Mammary epithelial cell (primary cell): ENCODE measurements at regions not wholly inside any gene's neighbourhood (a gene's known extent, or its start where the extent isn't known, plus 50 kb on each side); places are given as distances from the start of the nearest gene placed in this dataset.
A peak's percentile ranks its signal among the peaks of the same experiment; 100 is the strongest.

Source experiments
- EZH2 ChIP-seq: IDR thresholded peaks from 2 replicates; pipeline ENCODE4 v1.6.1; 2012; ENCODE audit warnings: low read length, inconsistent platforms, borderline replicate concordance
- TF ChIP-seq, protein P1 (sequence below), 2 donors: IDR thresholded peaks in 1 of 2; conservative IDR thresholded peaks in 1 of 2; 2 replicates each; pipeline ENCODE4 v1.5.1; 2011 to 2012; ENCODE audit warnings: inconsistent platforms in 2 of 2, low read length in 2 of 2, mild to moderate bottlenecking in 2 of 2, control low read depth in 1 of 2, low read depth in 1 of 2; ENCODE audit not compliant: insufficient read depth in 1 of 2; ENCODE audit errors: extremely low read depth in 1 of 2

DNA sequence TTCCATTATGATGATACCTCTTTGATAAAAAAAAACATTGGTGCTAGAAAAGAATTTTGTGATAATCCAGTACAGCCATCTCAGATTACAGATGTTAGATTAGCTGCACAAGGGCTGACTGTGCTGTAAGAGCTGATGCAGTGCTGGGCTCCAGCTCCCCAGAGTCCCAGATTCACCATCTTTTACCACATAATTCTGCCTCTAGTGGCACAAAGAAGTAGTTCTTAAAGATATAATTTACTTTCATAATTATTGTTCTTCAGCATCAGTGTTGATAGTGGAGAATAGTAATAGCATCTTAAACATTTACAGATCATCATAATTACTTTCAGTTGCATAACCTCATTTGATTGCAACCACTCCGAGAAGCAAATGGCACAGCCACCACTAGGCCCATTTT, 262.1 kb downstream of the BRINP2 start:
- TF ChIP-seq, protein P1, sequence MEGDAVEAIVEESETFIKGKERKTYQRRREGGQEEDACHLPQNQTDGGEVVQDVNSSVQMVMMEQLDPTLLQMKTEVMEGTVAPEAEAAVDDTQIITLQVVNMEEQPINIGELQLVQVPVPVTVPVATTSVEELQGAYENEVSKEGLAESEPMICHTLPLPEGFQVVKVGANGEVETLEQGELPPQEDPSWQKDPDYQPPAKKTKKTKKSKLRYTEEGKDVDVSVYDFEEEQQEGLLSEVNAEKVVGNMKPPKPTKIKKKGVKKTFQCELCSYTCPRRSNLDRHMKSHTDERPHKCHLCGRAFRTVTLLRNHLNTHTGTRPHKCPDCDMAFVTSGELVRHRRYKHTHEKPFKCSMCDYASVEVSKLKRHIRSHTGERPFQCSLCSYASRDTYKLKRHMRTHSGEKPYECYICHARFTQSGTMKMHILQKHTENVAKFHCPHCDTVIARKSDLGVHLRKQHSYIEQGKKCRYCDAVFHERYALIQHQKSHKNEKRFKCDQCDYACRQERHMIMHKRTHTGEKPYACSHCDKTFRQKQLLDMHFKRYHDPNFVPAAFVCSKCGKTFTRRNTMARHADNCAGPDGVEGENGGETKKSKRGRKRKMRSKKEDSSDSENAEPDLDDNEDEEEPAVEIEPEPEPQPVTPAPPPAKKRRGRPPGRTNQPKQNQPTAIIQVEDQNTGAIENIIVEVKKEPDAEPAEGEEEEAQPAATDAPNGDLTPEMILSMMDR (conservative IDR thresholded peaks at IDR 0.05 in 1 of 2, IDR thresholded peaks at IDR 0.05 in 1 of 2; ENCODE audit: extremely low read depth in 1 of 2, insufficient read depth in 1 of 2, low read depth in 1 of 2, low read length in 2 of 2), result peak; percentile 37 to 49
- no peak for TF ChIP-seq EZH2
